HL-60 (cell line): ENCODE measurements at regions not wholly inside any gene's neighbourhood (a gene's known extent, or its start where the extent isn't known, plus 50 kb on each side); places are given as distances from the start of the nearest gene placed in this dataset.

Experiments used
- GABPA ChIP-seq: IDR thresholded peaks from 2 replicates; pipeline ENCODE4 v1.6.1; 2012; ENCODE audit warnings: low read depth
- POLR2AphosphoS5 ChIP-seq: IDR thresholded peaks from 2 replicates; pipeline ENCODE4 v1.6.1; 2012; ENCODE audit warnings: low read depth
- SPI1 ChIP-seq: IDR thresholded peaks from 2 replicates; pipeline ENCODE4 v1.6.1; 2012; ENCODE audit warnings: low read depth, mild to moderate bottlenecking, borderline replicate concordance
- TF ChIP-seq, protein P1 (sequence below): IDR thresholded peaks from one replicate; pipeline ENCODE4 v1.5.1; 2011; ENCODE audit warnings: low read length, control low read depth, inconsistent platforms; ENCODE audit not compliant: insufficient read depth
- TF ChIP-seq, protein P2 (sequence below): IDR thresholded peaks from 2 replicates; pipeline ENCODE4 v1.6.1; 2012; ENCODE audit warnings: low read depth; ENCODE audit not compliant: insufficient replicate concordance

DNA sequence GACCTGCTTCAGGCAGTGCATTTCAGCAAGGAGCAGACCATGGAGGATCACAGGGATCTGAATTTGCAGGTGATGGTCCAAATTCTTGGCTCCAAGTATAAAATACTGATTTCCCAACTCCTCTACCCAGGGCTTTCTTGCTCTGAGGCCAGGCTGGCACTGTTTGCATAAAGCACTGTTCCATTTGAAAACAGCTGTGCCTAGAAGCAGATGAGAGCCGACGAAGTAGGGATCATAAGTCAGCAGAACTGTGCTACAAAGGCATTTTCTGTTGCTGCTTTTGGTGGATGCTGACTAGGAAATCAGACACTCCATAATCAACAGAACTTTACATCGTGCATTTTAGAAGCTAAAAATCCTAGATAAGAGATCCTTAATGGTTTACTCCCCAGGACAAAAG is 126.4 kb downstream of the MAT2B start:
- TF ChIP-seq POLR2AphosphoS5 (no peak), GABPA (no peak), SPI1 (no peak)
- TF ChIP-seq, protein P1, sequence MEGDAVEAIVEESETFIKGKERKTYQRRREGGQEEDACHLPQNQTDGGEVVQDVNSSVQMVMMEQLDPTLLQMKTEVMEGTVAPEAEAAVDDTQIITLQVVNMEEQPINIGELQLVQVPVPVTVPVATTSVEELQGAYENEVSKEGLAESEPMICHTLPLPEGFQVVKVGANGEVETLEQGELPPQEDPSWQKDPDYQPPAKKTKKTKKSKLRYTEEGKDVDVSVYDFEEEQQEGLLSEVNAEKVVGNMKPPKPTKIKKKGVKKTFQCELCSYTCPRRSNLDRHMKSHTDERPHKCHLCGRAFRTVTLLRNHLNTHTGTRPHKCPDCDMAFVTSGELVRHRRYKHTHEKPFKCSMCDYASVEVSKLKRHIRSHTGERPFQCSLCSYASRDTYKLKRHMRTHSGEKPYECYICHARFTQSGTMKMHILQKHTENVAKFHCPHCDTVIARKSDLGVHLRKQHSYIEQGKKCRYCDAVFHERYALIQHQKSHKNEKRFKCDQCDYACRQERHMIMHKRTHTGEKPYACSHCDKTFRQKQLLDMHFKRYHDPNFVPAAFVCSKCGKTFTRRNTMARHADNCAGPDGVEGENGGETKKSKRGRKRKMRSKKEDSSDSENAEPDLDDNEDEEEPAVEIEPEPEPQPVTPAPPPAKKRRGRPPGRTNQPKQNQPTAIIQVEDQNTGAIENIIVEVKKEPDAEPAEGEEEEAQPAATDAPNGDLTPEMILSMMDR: no peak
- TF ChIP-seq, protein P2, sequence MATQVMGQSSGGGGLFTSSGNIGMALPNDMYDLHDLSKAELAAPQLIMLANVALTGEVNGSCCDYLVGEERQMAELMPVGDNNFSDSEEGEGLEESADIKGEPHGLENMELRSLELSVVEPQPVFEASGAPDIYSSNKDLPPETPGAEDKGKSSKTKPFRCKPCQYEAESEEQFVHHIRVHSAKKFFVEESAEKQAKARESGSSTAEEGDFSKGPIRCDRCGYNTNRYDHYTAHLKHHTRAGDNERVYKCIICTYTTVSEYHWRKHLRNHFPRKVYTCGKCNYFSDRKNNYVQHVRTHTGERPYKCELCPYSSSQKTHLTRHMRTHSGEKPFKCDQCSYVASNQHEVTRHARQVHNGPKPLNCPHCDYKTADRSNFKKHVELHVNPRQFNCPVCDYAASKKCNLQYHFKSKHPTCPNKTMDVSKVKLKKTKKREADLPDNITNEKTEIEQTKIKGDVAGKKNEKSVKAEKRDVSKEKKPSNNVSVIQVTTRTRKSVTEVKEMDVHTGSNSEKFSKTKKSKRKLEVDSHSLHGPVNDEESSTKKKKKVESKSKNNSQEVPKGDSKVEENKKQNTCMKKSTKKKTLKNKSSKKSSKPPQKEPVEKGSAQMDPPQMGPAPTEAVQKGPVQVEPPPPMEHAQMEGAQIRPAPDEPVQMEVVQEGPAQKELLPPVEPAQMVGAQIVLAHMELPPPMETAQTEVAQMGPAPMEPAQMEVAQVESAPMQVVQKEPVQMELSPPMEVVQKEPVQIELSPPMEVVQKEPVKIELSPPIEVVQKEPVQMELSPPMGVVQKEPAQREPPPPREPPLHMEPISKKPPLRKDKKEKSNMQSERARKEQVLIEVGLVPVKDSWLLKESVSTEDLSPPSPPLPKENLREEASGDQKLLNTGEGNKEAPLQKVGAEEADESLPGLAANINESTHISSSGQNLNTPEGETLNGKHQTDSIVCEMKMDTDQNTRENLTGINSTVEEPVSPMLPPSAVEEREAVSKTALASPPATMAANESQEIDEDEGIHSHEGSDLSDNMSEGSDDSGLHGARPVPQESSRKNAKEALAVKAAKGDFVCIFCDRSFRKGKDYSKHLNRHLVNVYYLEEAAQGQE: no peak
